Duodenal mucosa (tissue), 2 donors: ENCODE measurements at regions not wholly inside any gene's neighbourhood (a gene's known extent, or its start where the extent isn't known, plus 50 kb on each side); places are given as distances from the start of the nearest gene placed in this dataset.
"Not testable (repeated sequence)": the region's sequence is repeated elsewhere in the genome, so short reads cannot be mapped to it uniquely, and the experiment has no call there.

Experiments
- H3K27ac ChIP-seq: one replicate; pipeline ENCODE4 v1.7.0; 2013; ENCODE audit warnings: low read depth, low read length
- H3K27me3 ChIP-seq, 2 donors: one replicate each; pipeline ENCODE4 v1.7.0; 2013; ENCODE audit warnings: low read length in 2 of 2, control low read depth in 1 of 2; ENCODE audit not compliant: insufficient read depth in 2 of 2, control insufficient read depth in 1 of 2
- H3K36me3 ChIP-seq, 2 donors: one replicate each; pipeline ENCODE4 v1.7.0; 2013; ENCODE audit warnings: low read length in 2 of 2, control low read depth in 1 of 2; ENCODE audit not compliant: insufficient read depth in 2 of 2, control insufficient read depth in 1 of 2
- H3K4me1 ChIP-seq, 2 donors: one replicate each; pipeline ENCODE4 v1.7.0; 2013; ENCODE audit warnings: low read length in 2 of 2, control low read depth in 1 of 2; ENCODE audit not compliant: insufficient read depth in 2 of 2, control insufficient read depth in 1 of 2
- H3K4me3 ChIP-seq, 2 donors: one replicate each; pipeline ENCODE4 v1.7.0; 2013; ENCODE audit warnings: low read length in 2 of 2, low read depth in 1 of 2
- H3K9ac ChIP-seq, 2 donors: one replicate each; pipeline ENCODE4 v1.7.0; 2013; ENCODE audit warnings: low read length in 2 of 2, low read depth in 1 of 2
- H3K9me3 ChIP-seq, 2 donors: one replicate each; pipeline ENCODE4 v1.7.0; 2013; ENCODE audit warnings: low read length in 2 of 2, control low read depth in 1 of 2; ENCODE audit not compliant: control insufficient read depth in 1 of 2

DNA sequence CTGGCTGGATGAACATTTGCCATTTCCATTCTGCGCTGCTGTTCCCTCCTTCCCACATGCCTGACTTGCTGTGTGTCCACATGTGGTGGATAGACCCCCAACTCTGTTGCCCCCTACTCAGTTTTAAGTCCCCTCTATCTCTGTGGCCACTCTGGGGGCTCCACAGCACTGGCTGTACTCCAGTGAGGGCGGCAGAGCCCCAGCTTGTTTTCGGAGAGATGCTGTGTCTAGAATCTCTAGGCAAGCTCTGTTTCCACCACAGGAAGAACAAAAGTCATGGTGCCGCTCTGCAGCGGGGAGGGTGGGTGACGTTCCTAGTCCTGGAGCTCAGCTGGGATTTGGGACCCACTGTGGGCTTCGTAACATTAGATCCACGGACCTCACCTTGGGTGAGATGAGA, 570.4 kb upstream of the B3GAT1 start:
- H3K4me3 ChIP-seq, H3K27ac ChIP-seq, H3K9me3 ChIP-seq, H3K36me3 ChIP-seq, H3K9ac ChIP-seq, H3K27me3 ChIP-seq: not testable (repeated sequence)
- peaks cover 4 to 13% of the 10 kb centered on the region in 2 donors for H3K4me1 ChIP-seq

DNA sequence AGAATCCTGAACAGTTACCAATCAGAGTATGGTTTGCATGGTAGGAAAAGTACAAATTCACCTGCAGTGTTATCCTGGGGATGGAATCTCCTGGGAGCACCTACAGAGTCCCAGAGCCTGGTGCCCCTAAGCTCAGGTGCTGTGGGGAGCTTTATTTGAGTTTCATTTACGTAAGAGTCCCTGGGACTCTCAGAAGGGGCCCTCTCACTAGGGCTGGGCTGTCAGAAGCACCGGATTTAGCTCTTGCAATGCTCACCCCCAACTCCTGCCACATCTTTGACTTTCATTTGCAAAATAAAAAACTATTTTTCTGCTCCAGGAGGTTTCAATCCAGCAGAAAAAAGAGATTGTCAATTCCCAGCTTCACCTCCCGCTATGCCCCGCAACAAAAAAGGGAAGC, 569.8 kb upstream of the B3GAT1 start:
- H3K9ac ChIP-seq, result no peak overlapping the region
- no peaks in the 10 kb centered on the region for H3K27me3 ChIP-seq
- no peak overlapping the region for H3K4me3 ChIP-seq
- no peak overlapping the region for H3K27ac ChIP-seq
- no peaks in the 10 kb centered on the region for H3K36me3 ChIP-seq
- peaks cover 4 to 10% of the 10 kb centered on the region in 2 donors for H3K4me1 ChIP-seq
- no peaks in the 10 kb centered on the region for H3K9me3 ChIP-seq

DNA sequence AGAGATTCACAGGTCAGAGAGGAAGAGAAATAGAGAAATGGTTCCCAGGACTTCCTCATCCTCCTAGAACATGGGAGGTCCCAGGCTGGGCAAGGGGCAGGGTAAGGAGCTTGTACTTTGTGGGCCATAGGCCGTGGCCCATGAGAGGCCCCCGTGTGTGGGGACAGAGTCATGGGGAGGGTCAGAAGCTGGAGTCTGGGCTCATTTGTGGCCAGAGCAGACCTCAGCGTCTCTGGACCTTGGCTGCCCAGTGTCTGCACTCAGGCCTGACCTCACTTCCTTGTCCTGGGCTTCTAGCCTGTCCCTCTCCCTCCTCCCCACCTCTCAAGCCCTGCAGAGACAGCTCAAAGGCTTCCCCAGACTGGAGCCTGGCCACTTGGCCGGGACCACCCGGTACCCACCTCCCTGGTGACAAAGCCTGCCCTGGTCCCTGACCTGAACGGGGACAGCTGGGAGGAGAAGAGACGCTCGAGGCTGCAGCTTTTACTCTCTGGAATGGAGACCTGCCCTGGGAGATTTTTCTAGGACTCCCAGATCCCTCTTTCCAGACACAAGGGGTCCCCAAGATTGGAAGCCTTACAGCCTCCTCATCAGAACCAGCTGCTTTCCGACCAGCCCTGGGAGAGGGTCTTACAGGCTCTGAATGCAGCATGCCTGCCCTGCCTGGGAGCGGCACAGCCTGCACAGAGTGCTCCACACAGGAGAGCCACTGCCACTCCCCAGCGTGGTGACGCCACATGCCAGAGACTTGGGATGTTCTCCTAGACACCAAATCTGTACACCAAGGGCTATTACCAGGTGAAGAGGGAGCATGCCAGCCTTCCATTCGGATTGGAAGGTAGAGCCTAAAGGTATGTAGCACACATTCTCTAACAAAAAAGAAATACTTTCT, 569.0 kb upstream of the B3GAT1 start:
- H3K27me3 ChIP-seq, result no peaks in the 10 kb centered on the region
- H3K4me1 ChIP-seq, result peaks cover 7 to 15% of the 10 kb centered on the region in 2 donors
- no peak overlapping the region for H3K9ac ChIP-seq
- no peak overlapping the region for H3K4me3 ChIP-seq
- no peak overlapping the region for H3K27ac ChIP-seq
- H3K9me3 ChIP-seq, result no peaks in the 10 kb centered on the region
- no peaks in the 10 kb centered on the region for H3K36me3 ChIP-seq

DNA sequence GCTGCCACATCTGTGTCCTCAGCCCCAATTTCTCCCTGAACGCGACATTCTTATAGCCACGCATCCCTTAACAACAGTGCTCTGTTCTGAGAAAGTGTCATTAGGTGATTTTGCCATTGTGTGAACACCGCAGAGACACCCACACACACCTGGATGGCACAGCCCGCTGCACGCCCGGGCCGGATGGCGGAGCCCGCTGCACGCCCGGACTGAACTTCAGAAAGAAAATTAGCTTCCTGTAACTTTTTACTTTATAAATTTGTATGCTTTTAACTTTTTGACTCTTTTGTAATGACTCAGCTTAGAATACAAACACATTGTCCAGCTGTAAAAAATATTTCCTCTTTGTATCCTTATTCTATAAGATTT, 567.0 kb upstream of the B3GAT1 start:
- Histone ChIP-seq H3K4me1 (peaks cover 11 to 15% of the 10 kb centered on the region in 2 donors), H3K4me3 (peak overlapping the region in 1 of 2 donors; percentile 17)
- H3K27ac ChIP-seq, H3K9ac ChIP-seq, H3K9me3 ChIP-seq, H3K27me3 ChIP-seq, H3K36me3 ChIP-seq: not testable (repeated sequence)

DNA sequence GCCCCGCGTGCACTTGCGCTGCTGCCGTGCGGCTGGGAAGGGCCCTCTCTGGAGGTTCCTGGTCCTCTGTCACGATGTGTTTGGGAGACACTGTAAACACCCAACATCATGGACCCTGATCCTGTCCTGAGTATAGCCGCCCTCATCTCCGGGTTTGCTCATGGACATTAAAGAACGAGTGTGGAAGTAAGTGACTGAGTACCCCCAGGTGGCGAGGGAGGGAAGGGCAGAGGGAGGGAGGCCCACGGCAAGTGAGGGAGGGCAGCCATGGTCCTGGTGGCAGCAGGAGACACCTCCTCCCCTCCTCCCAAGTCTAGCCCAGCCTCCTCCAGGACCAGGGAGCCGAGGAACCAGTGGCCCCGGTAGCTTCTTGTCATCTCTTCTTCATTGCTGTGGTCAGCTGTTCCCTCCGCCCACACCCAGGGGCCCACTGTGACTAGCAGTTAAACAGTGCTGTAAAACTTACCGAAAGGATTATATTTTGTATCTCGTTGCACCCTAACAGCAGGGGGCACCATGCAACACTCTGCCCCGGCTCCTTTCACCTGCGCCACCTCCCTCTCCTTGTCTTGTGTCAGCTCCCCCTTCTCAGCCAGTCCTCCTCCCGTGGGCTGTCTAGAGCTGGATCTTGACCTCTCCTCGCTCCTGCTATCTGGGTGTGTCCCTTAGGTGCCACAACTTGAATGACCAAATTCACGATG, 566.5 kb upstream of the B3GAT1 start:
- no peaks in the 10 kb centered on the region for H3K9me3 ChIP-seq
- H3K4me1 ChIP-seq, result peaks cover 11 to 15% of the 10 kb centered on the region in 2 donors
- no peaks in the 10 kb centered on the region for H3K27me3 ChIP-seq
- no peak overlapping the region for H3K27ac ChIP-seq
- H3K4me3 ChIP-seq, result peak overlapping the region in 1 of 2 donors; percentile 17
- no peak overlapping the region for H3K9ac ChIP-seq
- no peaks in the 10 kb centered on the region for H3K36me3 ChIP-seq

DNA sequence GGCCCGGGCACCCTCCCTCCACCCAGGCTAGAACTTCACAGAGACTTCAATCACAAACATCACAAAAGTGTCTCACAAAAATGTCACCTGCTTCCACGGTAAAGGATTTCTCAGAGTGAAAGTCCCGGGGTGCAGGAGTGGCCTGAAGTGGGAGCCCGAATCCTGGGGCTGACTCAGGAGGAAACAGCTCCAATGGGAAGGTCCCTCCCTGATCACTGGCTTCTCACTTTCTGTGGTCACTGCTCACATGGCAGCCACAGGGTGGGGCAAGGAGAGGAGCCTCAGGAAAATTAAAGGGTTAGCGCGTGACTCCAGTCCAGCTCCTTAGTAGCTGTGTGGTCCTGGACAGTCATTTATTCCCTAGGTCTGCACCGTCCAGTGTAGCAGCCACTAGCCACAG, 564.5 kb upstream of the B3GAT1 start:
- Histone ChIP-seq H3K27ac (no peak overlapping the region), H3K27me3 (no peaks in the 10 kb centered on the region), H3K4me3 (no peak overlapping the region), H3K4me1 (peaks cover 11 to 15% of the 10 kb centered on the region in 2 donors), H3K9ac (no peak overlapping the region), H3K9me3 (no peaks in the 10 kb centered on the region), H3K36me3 (no peaks in the 10 kb centered on the region)

DNA sequence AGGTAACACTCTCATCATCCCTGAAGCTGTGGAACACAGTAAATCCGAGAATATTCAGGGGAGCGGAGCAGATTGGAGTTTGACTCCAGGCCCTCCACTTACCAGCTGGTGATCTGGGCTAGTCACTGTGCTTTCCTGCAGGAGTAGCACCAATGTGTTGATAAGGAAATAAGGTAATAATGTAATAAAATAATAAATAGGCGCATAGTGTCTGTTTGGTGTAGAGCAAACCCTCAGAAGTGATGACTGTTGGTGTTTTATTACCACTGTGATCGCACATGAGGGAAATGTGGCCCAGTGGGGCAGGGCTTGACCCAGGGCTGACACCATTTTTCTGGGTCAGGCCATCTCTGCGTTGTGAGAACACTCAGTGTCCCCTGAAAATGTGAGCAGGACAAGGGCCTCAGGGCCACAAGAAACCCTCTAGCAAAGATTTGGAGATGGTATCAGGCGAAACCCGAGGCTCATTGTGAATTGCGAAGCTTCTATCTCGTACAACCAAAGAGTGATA, 563.9 kb upstream of the B3GAT1 start:
- Histone ChIP-seq H3K27me3 (no peaks in the 10 kb centered on the region), H3K9me3 (no peaks in the 10 kb centered on the region), H3K27ac (no peak overlapping the region), H3K9ac (no peak overlapping the region), H3K4me1 (peaks cover 11 to 15% of the 10 kb centered on the region in 2 donors), H3K4me3 (no peak overlapping the region), H3K36me3 (no peaks in the 10 kb centered on the region)

DNA sequence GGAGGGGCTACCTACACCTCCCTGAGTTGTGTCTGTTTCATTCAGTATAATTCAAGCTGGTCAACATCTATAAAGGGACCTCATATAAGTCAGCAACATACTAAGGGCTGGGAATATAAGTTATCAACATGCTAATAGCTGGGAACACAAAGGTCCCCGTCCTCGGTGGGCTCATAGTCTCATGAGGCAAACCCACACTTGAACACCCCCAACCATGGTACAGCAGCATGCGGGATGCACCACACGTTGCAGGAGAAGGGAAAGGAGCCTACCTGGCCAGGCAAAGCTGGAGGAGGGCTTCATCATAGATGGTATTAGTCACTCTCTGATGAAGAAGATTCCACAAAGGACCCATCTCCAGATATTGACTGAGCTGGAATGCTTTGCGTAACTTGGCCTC, 561.8 kb upstream of the B3GAT1 start:
- H3K9ac ChIP-seq, result no peak overlapping the region
- H3K4me3 ChIP-seq, result no peak overlapping the region
- H3K36me3 ChIP-seq, result no peaks in the 10 kb centered on the region
- no peak overlapping the region for H3K27ac ChIP-seq
- H3K4me1 ChIP-seq, result peaks cover 8 to 15% of the 10 kb centered on the region in 2 donors
- no peaks in the 10 kb centered on the region for H3K9me3 ChIP-seq
- H3K27me3 ChIP-seq, result no peaks in the 10 kb centered on the region

DNA sequence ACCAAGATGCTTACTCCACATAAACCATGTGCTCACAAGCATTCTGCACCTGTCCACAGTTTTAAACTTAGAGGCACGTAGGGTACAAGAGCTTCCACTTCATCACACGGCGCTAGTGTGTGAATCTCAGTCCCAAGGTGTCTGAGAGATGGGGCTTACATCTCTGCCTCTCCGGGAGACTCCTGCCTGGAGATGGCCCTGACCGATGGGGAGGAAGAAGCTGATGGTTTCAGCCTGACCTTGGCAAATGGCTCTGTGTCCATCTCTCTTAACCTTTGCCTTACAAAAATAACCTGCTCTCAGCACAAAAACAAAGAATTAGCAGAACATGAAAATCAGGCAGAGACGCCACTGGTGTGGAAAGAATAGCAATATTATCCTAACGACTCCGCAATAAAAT, 559.3 kb upstream of the B3GAT1 start:
- no peak overlapping the region for H3K27ac ChIP-seq
- no peaks in the 10 kb centered on the region for H3K27me3 ChIP-seq
- peaks cover 2 to 6% of the 10 kb centered on the region in 2 donors for H3K4me1 ChIP-seq
- H3K4me3 ChIP-seq, result no peak overlapping the region
- H3K36me3 ChIP-seq, result no peaks in the 10 kb centered on the region
- no peak overlapping the region for H3K9ac ChIP-seq
- H3K9me3 ChIP-seq, result no peaks in the 10 kb centered on the region

DNA sequence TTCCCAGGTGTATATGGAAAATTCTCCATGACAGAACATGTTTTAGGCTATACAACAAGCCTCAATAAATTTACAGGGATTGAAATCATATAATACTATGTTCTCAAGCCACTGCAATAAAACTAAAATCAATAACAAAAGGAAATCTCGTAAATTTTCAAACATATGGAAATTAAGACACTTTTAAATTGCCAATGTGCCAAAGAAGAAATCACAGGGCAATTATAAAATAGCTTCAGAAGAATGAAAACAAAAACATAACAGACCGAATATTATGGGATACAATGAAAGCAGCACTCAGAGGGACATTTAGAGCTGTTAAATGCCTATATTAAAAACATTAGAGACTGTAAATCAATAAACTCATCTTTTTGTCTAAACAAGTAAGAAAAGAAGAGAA, 555.7 kb upstream of the B3GAT1 start:
- Histone ChIP-seq H3K27ac (no peak overlapping the region), H3K36me3 (no peaks in the 10 kb centered on the region), H3K4me1 (no peaks in the 10 kb centered on the region), H3K9me3 (no peaks in the 10 kb centered on the region), H3K4me3 (no peak overlapping the region), H3K27me3 (no peaks in the 10 kb centered on the region), H3K9ac (no peak overlapping the region)
